KMS-11 (cell line): ENCODE measurements at regions not wholly inside any gene's neighbourhood (a gene's known extent, or its start where the extent isn't known, plus 50 kb on each side); places are given as distances from the start of the nearest gene placed in this dataset.

ENCODE experiments used
- H2AFZ ChIP-seq: fragments of 200-600 bp; sonication (generic); 2 replicates; pipeline ENCODE4 v1.6.1; 2016; ENCODE audit warnings: antibody characterized with exemption, mixed run types, low read depth
- H3K27ac ChIP-seq: fragments of 200-600 bp; sonication (generic); 2 replicates; pipeline ENCODE4 v1.6.1; 2016; ENCODE audit warnings: mild to moderate bottlenecking, mixed run types
- H3K27me3 ChIP-seq: fragments of 200-600 bp; sonication (generic); 2 replicates; pipeline ENCODE4 v1.6.1; 2017; ENCODE audit warnings: mild to moderate bottlenecking, low read depth, mixed run types, moderate library complexity; ENCODE audit not compliant: insufficient read depth
- H3K36me3 ChIP-seq: fragments of 200-600 bp; sonication (generic); 2 replicates; pipeline ENCODE4 v1.6.1; 2017; ENCODE audit warnings: mild to moderate bottlenecking, mixed run types; ENCODE audit not compliant: insufficient read depth
- H3K4me1 ChIP-seq: fragments of 200-600 bp; sonication (generic); 2 replicates; pipeline ENCODE4 v1.6.1; 2016; ENCODE audit warnings: mild to moderate bottlenecking, low read depth, mixed run types; ENCODE audit not compliant: poor library complexity, severe bottlenecking
- H3K4me2 ChIP-seq: fragments of 200-600 bp; sonication (generic); 2 replicates; pipeline ENCODE4 v1.7.0; 2016; ENCODE audit warnings: mild to moderate bottlenecking, mixed run types
- H3K4me3 ChIP-seq: fragments of 200-600 bp; sonication (generic); IDR thresholded peaks from 2 replicates; pipeline ENCODE4 v1.6.1; 2017; ENCODE audit warnings: low read depth, low read length, mixed read lengths; ENCODE audit not compliant: insufficient read depth
- H3K79me2 ChIP-seq: fragments of 200-600 bp; sonication (generic); 2 replicates; pipeline ENCODE4 v1.6.1; 2016; ENCODE audit warnings: low read depth, mixed run types; ENCODE audit not compliant: insufficient read depth
- H3K9ac ChIP-seq: fragments of 200-600 bp; sonication (generic); 2 replicates; pipeline ENCODE4 v1.6.1; 2016; ENCODE audit warnings: mild to moderate bottlenecking, mixed run types
- H4K20me1 ChIP-seq: fragments of 200-600 bp; sonication (generic); 2 replicates; pipeline ENCODE4 v1.6.1; 2016; ENCODE audit warnings: mild to moderate bottlenecking, mixed run types; ENCODE audit not compliant: insufficient read depth
- TF ChIP-seq, protein P1 (sequence below): fragments of 200-600 bp; sonication (generic); conservative IDR thresholded peaks from 2 replicates; pipeline ENCODE4 v1.6.1; 2017; ENCODE audit warnings: low read depth, mild to moderate bottlenecking, antibody characterized with exemption, low read length, moderate library complexity, mixed read lengths

DNA sequence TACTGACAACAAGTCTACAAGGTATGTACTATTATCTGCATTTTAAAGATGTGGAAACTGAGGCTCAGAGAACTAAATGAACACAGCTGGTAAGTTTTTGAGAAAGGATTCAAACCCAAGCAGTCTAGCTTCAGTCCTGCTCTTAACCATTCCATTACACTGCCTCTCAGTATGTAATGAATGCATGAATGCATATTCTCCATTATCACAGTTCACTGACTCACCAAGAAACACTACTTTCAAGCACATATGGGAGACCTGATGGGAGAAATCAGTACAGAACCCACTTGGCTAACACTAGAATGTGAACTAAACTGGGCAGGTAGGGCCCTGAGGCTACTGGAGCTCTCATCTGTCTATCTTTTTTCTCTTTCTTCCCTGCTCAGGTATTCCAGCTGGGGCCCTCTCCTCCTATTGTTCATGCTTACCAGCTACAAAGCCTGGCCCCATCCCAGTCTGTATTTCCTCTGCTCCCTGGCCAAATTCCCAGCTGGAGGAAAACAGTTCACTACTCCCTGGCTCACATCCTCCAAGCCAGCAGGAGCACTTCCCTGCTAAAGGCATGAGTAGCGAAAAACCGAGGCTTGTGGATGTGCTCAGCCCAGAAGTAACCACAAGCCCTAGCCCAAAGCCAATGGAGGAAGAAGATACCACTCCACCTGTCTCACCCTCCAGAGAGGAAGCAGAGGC lies 178.2 kb upstream of the ARHGEF9 start:
- H3K9ac ChIP-seq: no peak overlapping the region
- no peaks in the 10 kb centered on the region for H3K79me2 ChIP-seq

DNA sequence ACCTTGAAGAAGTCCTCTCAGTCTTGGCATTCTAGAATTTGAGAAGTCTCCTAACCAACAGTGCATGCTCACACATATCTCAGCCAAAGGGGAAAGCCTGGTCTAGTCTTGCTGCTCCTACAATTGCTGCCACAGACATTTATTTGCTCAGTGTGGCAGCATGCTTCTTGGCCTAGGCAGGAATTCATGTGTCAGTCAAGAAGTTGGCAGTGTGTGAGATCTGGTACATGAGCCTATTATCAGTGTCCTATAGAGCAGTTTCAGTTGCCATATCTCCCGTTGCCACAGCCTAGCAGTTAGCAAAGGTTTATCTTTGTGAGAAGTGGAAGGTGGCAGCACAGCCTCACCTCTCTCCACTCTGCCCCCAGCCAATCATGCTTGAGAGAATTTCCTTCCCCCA lies 176.9 kb upstream of the ARHGEF9 start:
- H3K27me3 ChIP-seq: no peaks in the 10 kb centered on the region
- no peaks in the 10 kb centered on the region for H3K79me2 ChIP-seq
- no peaks in the 10 kb centered on the region for H4K20me1 ChIP-seq
- TF ChIP-seq, protein P1, sequence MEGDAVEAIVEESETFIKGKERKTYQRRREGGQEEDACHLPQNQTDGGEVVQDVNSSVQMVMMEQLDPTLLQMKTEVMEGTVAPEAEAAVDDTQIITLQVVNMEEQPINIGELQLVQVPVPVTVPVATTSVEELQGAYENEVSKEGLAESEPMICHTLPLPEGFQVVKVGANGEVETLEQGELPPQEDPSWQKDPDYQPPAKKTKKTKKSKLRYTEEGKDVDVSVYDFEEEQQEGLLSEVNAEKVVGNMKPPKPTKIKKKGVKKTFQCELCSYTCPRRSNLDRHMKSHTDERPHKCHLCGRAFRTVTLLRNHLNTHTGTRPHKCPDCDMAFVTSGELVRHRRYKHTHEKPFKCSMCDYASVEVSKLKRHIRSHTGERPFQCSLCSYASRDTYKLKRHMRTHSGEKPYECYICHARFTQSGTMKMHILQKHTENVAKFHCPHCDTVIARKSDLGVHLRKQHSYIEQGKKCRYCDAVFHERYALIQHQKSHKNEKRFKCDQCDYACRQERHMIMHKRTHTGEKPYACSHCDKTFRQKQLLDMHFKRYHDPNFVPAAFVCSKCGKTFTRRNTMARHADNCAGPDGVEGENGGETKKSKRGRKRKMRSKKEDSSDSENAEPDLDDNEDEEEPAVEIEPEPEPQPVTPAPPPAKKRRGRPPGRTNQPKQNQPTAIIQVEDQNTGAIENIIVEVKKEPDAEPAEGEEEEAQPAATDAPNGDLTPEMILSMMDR: no peak
- H3K36me3 ChIP-seq: no peaks in the 10 kb centered on the region
- no peak overlapping the region for H3K4me2 ChIP-seq
- H3K4me3 ChIP-seq: no peak overlapping the region
- H3K9ac ChIP-seq: no peak overlapping the region
- no peak overlapping the region for H2AFZ ChIP-seq
- H3K4me1 ChIP-seq: no peaks in the 10 kb centered on the region
- H3K27ac ChIP-seq: no peak overlapping the region

More for the DNA sequence above, 178.2 kb upstream of the ARHGEF9 start:
- Histone ChIP-seq H3K4me3 (no peak overlapping the region), H3K4me1 (no peaks in the 10 kb centered on the region), H3K27ac (no peak overlapping the region), H3K4me2 (no peak overlapping the region), H4K20me1 (no peaks in the 10 kb centered on the region), H2AFZ (no peak overlapping the region), H3K27me3 (no peaks in the 10 kb centered on the region), H3K36me3 (no peaks in the 10 kb centered on the region)
- TF ChIP-seq, protein P1: no peak

DNA sequence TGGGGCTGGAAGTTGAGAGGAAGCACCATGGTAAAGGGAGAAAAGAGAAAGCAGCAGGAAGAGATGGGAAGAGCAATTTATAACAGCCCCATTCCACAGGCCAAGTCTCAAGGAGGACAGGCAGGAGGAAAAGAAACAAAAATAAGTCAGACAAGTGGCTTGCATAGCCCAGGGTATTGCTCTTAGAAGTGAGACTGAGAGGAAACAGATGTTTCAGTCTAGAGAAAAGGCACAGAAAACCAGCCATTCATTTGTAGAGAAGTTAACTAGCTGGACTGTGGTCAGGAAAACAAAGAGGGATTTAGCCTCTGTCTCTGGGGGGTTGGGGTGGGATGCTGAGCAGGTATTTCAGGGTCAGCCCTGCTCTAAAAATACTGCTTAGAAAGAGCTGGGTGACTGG lies 175.0 kb upstream of the ARHGEF9 start:
- no peak overlapping the region for H3K27ac ChIP-seq
- no peak overlapping the region for H3K9ac ChIP-seq
- no peaks in the 10 kb centered on the region for H4K20me1 ChIP-seq
- TF ChIP-seq, protein P1: no peak
- no peaks in the 10 kb centered on the region for H3K36me3 ChIP-seq
- H3K27me3 ChIP-seq: no peaks in the 10 kb centered on the region
- H3K4me2 ChIP-seq: no peak overlapping the region
- no peak overlapping the region for H3K4me3 ChIP-seq
- no peaks in the 10 kb centered on the region for H3K4me1 ChIP-seq
- no peaks in the 10 kb centered on the region for H3K79me2 ChIP-seq
- H2AFZ ChIP-seq: no peak overlapping the region

DNA sequence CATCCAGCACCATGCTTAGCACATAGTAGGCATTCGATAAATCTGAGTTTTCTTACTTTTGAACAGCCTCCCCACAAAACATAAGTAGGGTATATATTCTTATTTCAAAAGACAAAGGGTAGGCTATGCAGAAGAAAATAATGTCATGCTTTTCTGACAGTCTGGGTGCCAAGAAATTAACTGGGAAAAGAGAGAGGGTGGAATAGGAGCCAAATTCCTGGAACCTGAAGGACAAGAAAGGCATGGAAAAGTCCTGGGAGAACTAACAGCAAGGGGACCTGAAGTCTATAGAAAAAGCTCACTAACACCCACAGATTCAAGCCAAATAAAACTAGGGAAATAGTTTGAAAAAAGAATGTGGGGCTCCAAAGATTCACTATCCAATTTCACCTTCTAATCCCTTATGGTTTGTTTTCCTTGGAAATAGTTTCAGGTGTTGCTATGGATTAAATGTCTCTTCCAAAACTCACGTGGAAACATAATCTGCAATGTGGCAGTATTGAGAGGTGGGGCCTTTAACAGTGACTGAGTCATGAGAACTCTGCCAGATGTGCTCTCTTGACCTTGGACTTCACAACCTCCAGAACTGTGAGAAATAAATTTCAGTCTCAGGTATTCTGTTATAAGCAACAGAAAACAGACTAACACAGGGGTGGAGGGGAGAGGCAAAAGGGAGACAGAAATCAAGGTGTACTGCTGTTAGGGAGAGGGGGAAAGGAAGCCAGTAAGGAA lies 173.3 kb upstream of the ARHGEF9 start:
- H3K4me2 ChIP-seq: no peak overlapping the region
- no peak overlapping the region for H3K27ac ChIP-seq
- H3K4me3 ChIP-seq: no peak overlapping the region
- TF ChIP-seq, protein P1: no peak
- no peak overlapping the region for H2AFZ ChIP-seq
- H3K79me2 ChIP-seq: no peaks in the 10 kb centered on the region
- H3K9ac ChIP-seq: no peak overlapping the region
- H3K27me3 ChIP-seq: no peaks in the 10 kb centered on the region
- no peaks in the 10 kb centered on the region for H4K20me1 ChIP-seq
- H3K36me3 ChIP-seq: no peaks in the 10 kb centered on the region
- no peaks in the 10 kb centered on the region for H3K4me1 ChIP-seq
